ENCODE measurements at regions not wholly inside any gene's neighbourhood (a gene's known extent, or its start where the extent isn't known, plus 50 kb on each side); places are given as distances from the start of the nearest gene placed in this dataset.

GRCh38 chr10:113447278-113447677 lies 105.6 kb upstream of the HABP2 start:
- DNase-seq, result no peak

GRCh38 chr10:113449006-113449695 lies 103.7 kb upstream of the HABP2 start:
- no peak for DNase-seq

GRCh38 chr10:113450046-113450804 lies 102.6 kb upstream of the HABP2 start:
- DNase-seq, result no peak

- DNase-seq, result no peak
Observed at GRCh38 chr10:113450906-113451305, 101.9 kb upstream of the HABP2 start.

GRCh38 chr10:113452146-113452845 lies 100.6 kb upstream of the HABP2 start:
- no peak for DNase-seq

GRCh38 chr10:113453351-113453750 lies 99.5 kb upstream of the HABP2 start:
- no peak for DNase-seq

- DNase-seq, result no peak
Observed at GRCh38 chr10:113454341-113455061, 98.4 kb upstream of the HABP2 start.

- no peak for DNase-seq
Observed at GRCh38 chr10:113455947-113456346, 96.9 kb upstream of the HABP2 start.

- DNase-seq, result no peak
Observed at GRCh38 chr10:113456741-113457140, 96.1 kb upstream of the HABP2 start.

- DNase-seq, result no peak
Observed at GRCh38 chr10:113457408-113457807, 95.4 kb upstream of the HABP2 start.

GRCh38 chr10:113458451-113458850 lies 94.4 kb upstream of the HABP2 start:
- DNase-seq, result no peak

GRCh38 chr10:113458944-113459343 lies 93.9 kb upstream of the HABP2 start:
- DNase-seq, result no peak

- no peak for DNase-seq
Observed at GRCh38 chr10:113459626-113460280, 93.1 kb upstream of the HABP2 start.

GRCh38 chr10:113463083-113463482 lies 89.8 kb upstream of the HABP2 start:
- DNase-seq, result no peak

- DNase-seq, result no peak
Observed at GRCh38 chr10:113463777-113464176, 89.1 kb upstream of the HABP2 start.

GRCh38 chr10:113469796-113470195 lies 83.1 kb upstream of the HABP2 start:
- no peak for DNase-seq

GRCh38 chr10:113470372-113471240 lies 82.2 kb upstream of the HABP2 start:
- DNase-seq, result no peak

GRCh38 chr10:113471241-113471996 lies 81.4 kb upstream of the HABP2 start:
- no peak for DNase-seq

- no peak for DNase-seq
Observed at GRCh38 chr10:113473011-113473410, 79.8 kb upstream of the HABP2 start.

GRCh38 chr10:113473851-113474250 lies 79.0 kb upstream of the HABP2 start:
- no peak for DNase-seq

GRCh38 chr10:113474752-113475151 lies 78.1 kb upstream of the HABP2 start:
- DNase-seq, result no peak

Data from stimulated activated CD4-positive, alpha-beta T cell treated with anti-CD3 and anti-CD28 coated beads, Interleukin-12 subunit alpha, Interleukin-12 subunit beta, amount 100 ng/mL, for 4 hours (primary cell).